NOMO-1 treated with DMSO at 0.1 percent for 48 hours (cell line): ENCODE measurements at regions not wholly inside any gene's neighbourhood (a gene's known extent, or its start where the extent isn't known, plus 50 kb on each side); places are given as distances from the start of the nearest gene placed in this dataset.

Experiments used
- DNase-seq: peaks from one replicate; lab custom pipeline; 2025; ENCODE audit not compliant: unreplicated experiment; lab: John Stamatoyannopoulos, UW

GRCh38 chr3:180828723-180829408 lies 83.6 kb upstream of the FXR1 start:
- DNase-seq, result no peak

- no peak for DNase-seq
These were observed 82.8 kb upstream of the FXR1 start for GRCh38 chr3:180829409-180830405.

DNA sequence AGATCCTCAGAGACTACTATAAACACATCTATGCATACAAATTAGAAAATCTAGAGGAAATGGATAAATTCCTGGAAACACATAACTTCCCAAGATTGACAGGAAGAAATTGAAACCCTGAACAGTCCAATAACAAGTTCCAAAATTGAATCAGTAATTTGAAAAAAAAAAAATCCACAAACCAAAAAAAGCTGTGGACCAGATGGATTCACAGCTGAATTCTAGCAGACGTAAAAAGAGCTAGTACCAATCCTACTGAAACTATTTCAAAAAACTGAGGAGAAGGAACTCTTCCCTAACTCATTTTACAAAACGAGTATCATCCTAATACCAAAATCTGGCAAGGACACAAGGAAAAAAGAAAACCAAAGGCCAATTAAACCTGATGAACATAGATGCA lies 77.0 kb upstream of the FXR1 start:
- no peak for DNase-seq

DNA sequence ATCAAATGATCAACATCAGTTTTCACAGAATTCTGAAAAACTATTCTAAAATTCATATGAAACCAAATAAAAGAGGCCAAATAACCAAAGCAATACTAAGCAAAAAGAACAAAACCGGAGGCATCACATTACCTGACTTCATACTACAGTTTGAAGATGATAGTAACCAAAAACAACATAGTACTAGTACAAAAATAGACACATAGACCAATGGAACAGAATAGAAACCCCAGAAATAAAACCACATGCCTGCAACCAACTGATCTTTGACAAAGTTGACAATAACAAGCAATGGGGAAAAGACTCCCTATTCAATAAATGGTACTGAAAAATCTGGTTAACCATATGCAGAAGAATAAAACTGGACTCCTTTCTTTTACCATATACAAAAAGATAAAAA lies 75.7 kb upstream of the FXR1 start:
- no peak for DNase-seq

GRCh38 chr3:180854887-180855286 lies 57.6 kb upstream of the FXR1 start:
- DNase-seq, result no peak

DNA sequence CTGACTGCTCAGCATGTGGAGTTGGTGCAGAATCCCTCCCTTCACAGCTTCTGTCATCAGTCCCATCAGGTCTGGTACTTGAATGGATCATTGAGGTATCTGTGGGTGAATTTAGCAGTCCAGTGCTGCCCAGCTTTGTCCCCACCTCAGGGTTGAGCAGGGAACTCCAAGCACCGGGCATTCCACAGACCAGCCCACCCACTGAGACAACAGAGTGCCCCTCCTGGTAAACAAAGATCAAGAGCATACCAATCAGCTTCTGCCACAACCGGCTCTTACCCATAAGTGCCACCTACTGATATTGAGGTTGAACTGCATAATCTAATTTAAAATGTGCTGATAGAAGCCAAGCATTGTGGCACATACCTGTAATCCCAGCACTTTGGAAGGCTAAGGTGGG lies 57.1 kb upstream of the FXR1 start:
- DNase-seq, result no peak

- no peak for DNase-seq
These were observed 56.5 kb upstream of the FXR1 start for GRCh38 chr3:180855956-180856355.

DNA sequence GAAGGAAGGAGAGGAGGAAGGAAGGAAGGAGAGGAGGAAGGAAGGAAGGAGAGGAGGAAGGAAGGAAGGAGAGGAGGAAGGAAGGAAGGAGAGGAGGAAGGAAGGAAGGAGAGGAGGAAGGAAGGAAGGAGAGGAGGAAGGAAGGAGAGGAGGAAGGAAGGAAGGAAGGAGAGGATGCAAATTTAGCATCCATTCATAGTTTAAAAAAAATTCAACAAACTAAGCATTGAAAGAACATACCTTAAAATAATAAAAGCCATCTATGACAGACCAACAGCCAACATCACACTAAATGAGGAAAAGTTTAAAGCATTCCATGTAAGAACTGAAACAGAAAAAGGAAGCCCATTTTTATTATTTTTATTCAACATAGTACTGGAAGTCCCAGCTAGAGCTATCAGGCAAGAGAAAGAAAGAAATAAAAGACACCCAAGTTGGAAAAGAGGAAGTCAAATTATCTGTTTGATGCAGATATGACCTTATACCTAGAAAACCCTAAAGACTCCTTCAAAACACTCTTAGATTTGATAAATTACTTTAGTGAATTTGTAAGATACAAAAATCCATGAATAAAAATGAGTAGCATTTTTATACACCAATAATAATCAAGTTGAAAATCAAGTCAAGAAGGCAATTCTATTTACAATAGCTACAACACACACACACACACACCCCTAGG lies 52.2 kb upstream of the FXR1 start:
- no peak for DNase-seq
